T-helper 1 cell (primary cell): ENCODE measurements at regions not wholly inside any gene's neighbourhood (a gene's known extent, or its start where the extent isn't known, plus 50 kb on each side); places are given as distances from the start of the nearest gene placed in this dataset.
"Not testable (repeated sequence)": the region's sequence is repeated elsewhere in the genome, so short reads cannot be mapped to it uniquely, and the experiment has no call there.

Experiments used
- DNase-seq, 5 donors: peaks; one replicate each; pipeline ENCODE4 v3.0.0-alpha.2; 2012 to 2020

- peak in 1 of 5 donors; percentile 74 for DNase-seq
Observed at GRCh38 chr6:6749702-6750491, 161.4 kb downstream of the LY86 start.

GRCh38 chr6:6750594-6751265 is 162.2 kb downstream of the LY86 start:
- no peak for DNase-seq

GRCh38 chr6:6751266-6751596 is 162.7 kb downstream of the LY86 start:
- DNase-seq = no peak

GRCh38 chr6:6751619-6752023 is 163.1 kb downstream of the LY86 start:
- DNase-seq = peak in 1 of 5 donors; percentile 46

- DNase-seq = no peak
Observed at GRCh38 chr6:6752129-6752528, 163.6 kb downstream of the LY86 start.

GRCh38 chr6:6753301-6753700 is 164.8 kb downstream of the LY86 start:
- no peak for DNase-seq

GRCh38 chr6:6756526-6756925 is 168.0 kb downstream of the LY86 start:
- DNase-seq = no peak

GRCh38 chr6:6758546-6758914 is 170.0 kb downstream of the LY86 start:
- DNase-seq = no peak

- peak in 1 of 5 donors; percentile 7 for DNase-seq
Observed at GRCh38 chr6:6758915-6759654, 170.6 kb downstream of the LY86 start.

- no peak for DNase-seq
Observed at GRCh38 chr6:6760002-6760401, 171.5 kb downstream of the LY86 start.

- not testable (repeated sequence) for DNase-seq
Observed at GRCh38 chr6:6762566-6762965, 174.0 kb downstream of the LY86 start.

- no peak for DNase-seq
Observed at GRCh38 chr6:6764764-6765434, 176.4 kb downstream of the LY86 start.

GRCh38 chr6:6766230-6766905 is 177.8 kb downstream of the LY86 start:
- no peak for DNase-seq

- DNase-seq = no peak
Observed at GRCh38 chr6:6769466-6769865, 180.9 kb downstream of the LY86 start.

GRCh38 chr6:6771224-6771945 is 182.9 kb downstream of the LY86 start:
- no peak for DNase-seq

- DNase-seq = no peak
Observed at GRCh38 chr6:6771964-6772363, 183.4 kb downstream of the LY86 start.

GRCh38 chr6:6772751-6773150 is 184.2 kb downstream of the LY86 start:
- no peak for DNase-seq

GRCh38 chr6:6775074-6775473 is 186.6 kb downstream of the LY86 start:
- no peak for DNase-seq

GRCh38 chr6:6780231-6780630 is 191.7 kb downstream of the LY86 start:
- no peak for DNase-seq

- no peak for DNase-seq
Observed at GRCh38 chr6:6781172-6781872, 192.8 kb downstream of the LY86 start.

- DNase-seq = no peak
Observed at GRCh38 chr6:6781873-6782227, 193.3 kb downstream of the LY86 start.
